IPS-NIHi11 (cell line): ENCODE measurements at regions not wholly inside any gene's neighbourhood (a gene's known extent, or its start where the extent isn't known, plus 50 kb on each side); places are given as distances from the start of the nearest gene placed in this dataset.

Experiments
- DNase-seq: peaks from one replicate; pipeline ENCODE4 v3.0.0; 2012; ENCODE audit warnings: mixed read lengths, low spot score

- no peak for DNase-seq
Observed at GRCh38 chr9:105146677-105147076, 97.8 kb upstream of the SLC44A1 start.

GRCh38 chr9:105147110-105147871, 97.2 kb upstream of the SLC44A1 start:
- DNase-seq, result no peak

DNA sequence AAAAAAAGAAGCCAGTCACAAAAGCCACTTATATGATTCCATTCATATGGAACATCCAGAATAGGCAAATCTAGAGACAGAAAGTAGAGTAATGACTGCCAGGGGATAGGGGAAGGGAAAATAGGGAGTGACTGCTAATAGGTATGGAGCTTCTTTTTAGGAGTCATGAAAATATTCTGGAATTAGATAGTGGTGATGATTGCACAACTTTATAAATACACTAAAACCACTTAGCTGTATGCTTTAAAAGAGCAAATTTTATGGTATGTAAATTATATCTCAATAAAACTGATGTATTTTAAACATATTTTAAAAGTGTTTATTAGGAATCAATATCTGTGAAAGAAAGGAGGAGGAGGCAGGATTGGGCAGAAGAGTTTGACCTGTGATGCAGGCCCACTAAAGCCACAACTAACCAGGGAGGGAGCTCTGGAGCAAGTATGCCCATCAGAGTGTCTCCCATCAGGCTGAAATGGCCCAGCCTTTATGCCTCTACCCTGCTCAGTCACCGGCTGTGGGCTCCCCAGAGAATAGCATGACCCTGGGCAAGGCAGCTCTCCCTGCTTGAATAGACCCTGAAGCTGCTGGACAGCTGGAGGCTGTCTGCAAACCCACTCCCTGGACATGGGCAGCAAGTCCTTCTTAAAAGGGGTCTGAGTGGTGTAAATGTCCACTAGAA, 96.0 kb upstream of the SLC44A1 start:
- DNase-seq, result peak; percentile 58

DNA sequence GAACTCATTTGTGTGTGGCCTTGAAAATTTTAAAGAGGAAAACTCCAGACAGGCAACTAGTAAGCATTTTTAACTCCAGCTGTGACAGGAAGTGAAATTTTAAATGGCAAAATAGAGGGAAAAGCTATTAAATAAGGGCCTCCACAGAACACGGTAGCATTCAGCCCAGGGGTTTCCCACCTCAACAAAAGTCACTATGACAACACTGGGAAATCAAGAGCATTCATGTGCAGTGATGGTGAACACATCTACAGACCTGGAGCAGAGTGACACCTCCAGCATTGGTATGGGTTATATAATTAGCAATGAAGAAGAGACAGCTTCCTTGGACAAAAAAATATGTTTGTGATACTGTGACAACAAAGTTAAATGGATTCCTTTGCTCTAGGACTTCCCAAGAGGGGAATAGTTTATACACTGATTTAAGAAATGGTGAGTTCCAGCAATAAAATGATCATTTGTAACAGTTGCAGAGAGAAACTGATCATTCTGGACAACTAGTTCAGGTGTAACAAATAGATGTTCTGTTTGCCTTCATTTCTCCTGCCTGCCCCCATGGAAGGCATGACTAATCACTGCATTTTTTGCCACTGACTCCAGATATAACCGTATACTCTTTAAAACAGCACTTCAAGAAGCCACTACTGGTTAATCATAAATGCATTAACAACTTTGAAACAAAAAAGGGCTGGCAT, 93.3 kb upstream of the SLC44A1 start:
- no peak for DNase-seq

DNA sequence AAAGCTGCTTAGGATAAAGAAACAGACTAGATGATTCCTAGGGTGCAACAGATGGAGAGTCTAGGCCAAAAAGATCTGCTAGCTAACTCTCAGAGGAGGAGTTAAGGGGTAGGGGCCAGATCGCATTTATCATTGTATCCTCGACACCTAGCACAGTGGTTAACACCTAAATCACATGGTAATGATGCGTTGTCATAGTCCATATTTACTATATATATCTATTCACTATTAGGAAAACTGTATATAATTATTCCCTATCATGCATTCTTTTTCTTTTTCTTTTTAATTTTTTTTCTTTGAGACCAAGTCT, 92.8 kb upstream of the SLC44A1 start:
- no peak for DNase-seq

DNA sequence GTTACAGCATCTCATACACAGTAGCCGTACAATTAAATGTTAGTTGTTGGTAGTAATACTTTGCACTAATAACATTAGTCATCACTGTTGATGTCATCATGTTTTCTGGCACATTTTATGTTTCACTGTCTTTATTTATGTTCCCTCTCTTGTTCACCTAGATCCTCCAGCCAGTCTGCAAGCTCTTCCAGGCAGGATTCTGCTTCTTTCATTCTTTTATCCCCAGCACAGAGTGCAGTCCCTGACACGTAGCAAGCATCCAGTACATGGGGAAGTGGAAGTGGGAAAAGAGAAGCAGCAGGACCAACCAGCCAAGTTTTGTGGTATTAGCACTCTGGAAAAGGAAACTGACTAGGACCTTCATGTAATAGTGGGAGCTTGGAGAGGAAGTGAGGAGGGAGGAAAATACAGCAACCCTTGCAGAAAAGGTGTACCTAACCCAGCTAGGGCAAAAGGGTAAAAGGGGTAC, 89.7 kb upstream of the SLC44A1 start:
- DNase-seq, result no peak

DNA sequence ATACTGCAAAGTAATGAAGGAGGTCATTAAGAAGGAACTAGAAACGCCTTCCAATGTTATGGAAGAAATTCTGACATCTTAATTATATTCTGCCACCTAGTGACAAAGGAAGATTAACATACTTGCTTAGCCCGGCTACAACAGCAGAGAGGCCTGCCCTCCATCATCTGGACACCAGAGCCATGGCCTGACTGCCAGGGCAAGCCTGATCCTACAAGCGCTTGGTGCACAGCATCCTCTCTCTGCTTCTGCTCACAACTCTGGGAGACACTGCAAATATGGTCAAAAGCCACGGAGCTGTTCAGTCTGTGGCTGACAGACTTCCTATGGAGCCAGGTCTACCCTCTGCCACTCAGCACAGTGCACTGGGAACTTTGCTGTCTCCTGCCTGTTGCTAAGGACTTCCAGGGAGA, 87.3 kb upstream of the SLC44A1 start:
- DNase-seq, result peak; percentile 74

- DNase-seq, result no peak
Observed at GRCh38 chr9:105158020-105158419, 86.4 kb upstream of the SLC44A1 start.

DNA sequence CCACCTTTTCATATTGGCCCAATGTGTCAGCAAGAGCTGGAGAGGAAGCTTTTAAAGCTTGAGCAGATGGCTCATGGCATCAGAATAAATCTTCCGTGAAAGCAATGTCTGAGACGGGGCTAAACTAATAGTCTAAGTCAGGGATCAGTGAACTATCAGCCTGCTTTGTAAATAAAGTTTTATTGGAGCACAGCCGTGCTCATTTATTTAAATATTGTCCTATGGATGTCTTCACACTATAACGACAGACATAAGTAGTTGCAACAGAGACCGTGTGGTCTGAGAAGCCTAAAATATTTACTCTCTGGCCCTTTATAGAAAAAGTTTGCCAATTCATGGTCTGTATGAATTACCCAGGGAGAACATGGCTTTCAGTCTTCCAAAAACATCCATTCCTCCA, 85.6 kb upstream of the SLC44A1 start:
- DNase-seq, result no peak

DNA sequence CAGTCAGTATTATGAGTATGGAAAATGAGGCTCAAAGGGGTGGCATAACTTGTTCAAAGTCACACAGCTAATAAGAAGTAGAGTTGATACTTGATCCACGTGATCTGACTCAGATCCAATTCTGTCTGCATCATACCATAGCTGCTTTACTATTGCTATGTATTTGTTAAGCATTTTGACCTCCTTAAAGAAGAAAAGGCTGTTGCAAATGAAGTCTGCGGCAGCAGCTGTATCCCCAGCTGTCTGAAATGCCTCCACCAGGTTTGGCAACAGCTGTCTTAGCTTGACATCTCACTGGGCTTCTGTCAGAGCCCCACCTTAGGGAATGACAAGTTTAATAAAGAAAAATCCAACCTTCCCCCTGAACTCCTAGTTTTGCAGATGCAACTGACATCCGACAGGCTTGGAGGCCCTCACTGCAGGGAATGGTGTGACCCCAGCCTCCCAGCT, 75.6 kb upstream of the SLC44A1 start:
- DNase-seq, result no peak

DNA sequence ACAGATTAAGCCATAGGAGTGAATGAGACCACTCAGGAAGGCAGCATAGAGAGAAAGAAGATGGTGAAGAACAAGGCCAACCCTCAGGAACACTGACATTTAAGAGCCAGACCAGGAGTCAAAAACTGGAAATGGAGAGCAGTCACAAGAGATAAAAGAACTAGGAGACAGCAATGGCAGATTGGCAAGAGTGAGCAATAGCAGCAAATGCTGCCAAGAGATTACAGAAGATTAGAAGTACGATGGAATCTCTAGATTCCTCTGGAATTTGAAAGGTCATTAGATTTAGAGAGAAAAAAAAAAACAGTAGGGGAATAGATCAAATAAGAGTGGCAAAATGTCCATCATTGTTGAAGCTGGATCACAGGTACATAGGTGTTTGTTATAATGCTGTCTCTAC, 73.4 kb upstream of the SLC44A1 start:
- DNase-seq, result no peak

GRCh38 chr9:105171589-105171988, 72.9 kb upstream of the SLC44A1 start:
- no peak for DNase-seq

GRCh38 chr9:105172436-105172835, 72.0 kb upstream of the SLC44A1 start:
- no peak for DNase-seq

GRCh38 chr9:105173306-105173705, 71.1 kb upstream of the SLC44A1 start:
- peak; percentile 44 for DNase-seq

DNA sequence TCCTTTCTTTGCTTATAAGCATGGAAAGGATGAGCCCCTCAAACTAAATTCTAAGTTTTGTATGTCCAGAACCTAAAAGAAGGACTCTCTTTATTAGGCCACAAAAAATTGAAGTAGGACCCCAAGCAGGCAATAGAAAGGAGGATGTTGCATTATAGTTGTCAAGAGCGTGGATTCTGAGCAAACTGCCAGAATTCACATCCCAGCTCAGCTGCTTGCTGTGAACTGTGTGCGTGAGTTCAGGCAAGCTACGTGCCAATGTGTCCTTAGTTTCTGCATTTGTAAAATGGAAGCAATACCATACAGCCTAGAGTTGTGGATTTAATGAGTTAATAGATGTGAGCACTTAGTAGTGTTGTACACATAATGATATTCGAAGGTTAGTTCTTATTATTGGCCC, 70.6 kb upstream of the SLC44A1 start:
- no peak for DNase-seq

- DNase-seq, result no peak
Observed at GRCh38 chr9:105176194-105176593, 68.3 kb upstream of the SLC44A1 start.

DNA sequence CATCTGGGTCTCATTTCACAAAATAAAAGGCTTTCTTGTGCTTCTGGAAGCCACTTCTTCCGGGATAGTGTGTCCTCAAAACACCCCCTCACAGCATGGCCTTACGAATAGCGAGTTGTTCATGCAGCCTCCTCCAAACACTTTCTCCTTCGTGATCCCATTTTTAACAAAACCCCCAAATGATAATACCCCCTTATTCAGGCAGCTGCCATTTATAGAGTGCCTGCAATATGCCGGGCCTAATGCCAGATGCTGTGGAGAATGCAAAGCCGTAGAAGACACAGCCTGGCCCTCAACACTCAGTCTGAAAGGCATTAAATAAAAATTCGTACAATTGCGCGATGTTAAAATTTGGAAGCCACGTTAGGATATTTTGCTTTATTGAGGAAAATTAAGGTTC, 66.4 kb upstream of the SLC44A1 start:
- DNase-seq, result no peak

GRCh38 chr9:105187781-105188180, 56.7 kb upstream of the SLC44A1 start:
- DNase-seq, result no peak

DNA sequence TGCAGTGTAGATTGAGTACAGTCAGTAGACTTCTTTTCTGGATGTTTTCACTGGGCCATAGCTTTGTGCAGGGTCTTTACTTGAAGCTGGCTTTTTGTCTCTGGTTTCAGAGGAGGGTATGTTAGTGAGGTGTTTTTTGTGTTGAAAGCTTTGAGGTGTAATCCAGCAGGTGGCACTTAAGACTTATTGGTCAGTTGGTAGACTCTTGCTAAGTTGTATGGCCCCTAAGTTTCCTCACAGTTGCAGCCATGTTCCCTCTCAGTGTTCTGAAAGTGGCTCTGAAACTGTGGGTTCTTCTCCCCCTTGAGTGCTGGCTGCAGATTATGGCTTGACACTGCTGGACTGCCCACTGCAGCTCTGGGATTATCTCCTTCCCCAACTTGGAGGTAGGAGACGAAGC, 55.7 kb upstream of the SLC44A1 start:
- no peak for DNase-seq

- DNase-seq, result no peak
Observed at GRCh38 chr9:105191508-105192121, 52.8 kb upstream of the SLC44A1 start.

GRCh38 chr9:105193560-105193959, 50.9 kb upstream of the SLC44A1 start:
- no peak for DNase-seq

GRCh38 chr9:105194234-105194633, 50.2 kb upstream of the SLC44A1 start:
- no peak for DNase-seq
